K562 (cell line): ENCODE measurements at regions not wholly inside any gene's neighbourhood (a gene's known extent, or its start where the extent isn't known, plus 50 kb on each side); places are given as distances from the start of the nearest gene placed in this dataset.

Experiments
- ATAC-seq: fragments of 200-7000 bp; cut with Tn5 transposase; 3 replicates; pipeline ENCODE4 v1.9.1; 2020; ENCODE audit warnings: moderate library complexity
- BruUV-seq: library from RNA; stranded (reverse); fragments of 400-500 nt; replicated peaks from 2 replicates; lab custom pipeline; 2021; lab: Mats Ljungman, UMichigan
- CTCF ChIA-PET: fragments of 300-600 bp; formaldehyde crosslinking; extraction: SDS; loops from one replicate; lab custom pipeline; 2021; ENCODE audit warnings: low intra/inter-chr PET ratio; lab: Yijun Ruan, JAX
- POLR2A ChIA-PET: fragments of 300-600, 350-650 bp; sonication (Branson Sonifier 250); formaldehyde crosslinking; extraction: SDS; loops from one replicate; lab custom pipeline; 2021; ENCODE audit warnings: antibody characterized with exemption, inconsistent platforms; lab: Yijun Ruan, JAX
- DNase-seq, 4 experiments: peaks; one replicate each; pipeline versions ENCODE4 v3.0.0 to v3.0.0-alpha.2; 2011 to 2018; ENCODE audit warnings: low spot score in 3 of 4, mixed read lengths in 3 of 4; ENCODE audit errors: extremely low read depth in 1 of 4
- FAIRE-seq: peaks from 2 replicates; lab custom pipeline; 2011; peaks lifted over from hg19 to GRCh38; lab: Jason Lieb, UNC
- H2AFZ ChIP-seq: 2 replicates; pipeline ENCODE4 v1.6.0; 2011; ENCODE audit warnings: low read depth, low read length, control low read depth, inconsistent platforms
- H3K27ac ChIP-seq: fragments of 200-600 bp; 3 replicates; pipeline ENCODE4 v1.8.0; 2011; ENCODE audit warnings: low read depth, mild to moderate bottlenecking, control low read depth, inconsistent platforms, low read length, moderate library complexity, mixed read lengths; ENCODE audit errors: extremely low read depth
- H3K27me3 ChIP-seq, 2 experiments: fragments of 300-600 bp in 1 of 2; 2 replicates in 1 of 2; 3 replicates in 1 of 2; pipeline versions ENCODE4 v1.6.0 to v1.8.0; 2011; ENCODE audit warnings: inconsistent platforms in 2 of 2, low read length in 2 of 2, mild to moderate bottlenecking in 1 of 2, mixed read lengths in 1 of 2, moderate library complexity in 1 of 2; ENCODE audit not compliant: control insufficient read depth in 2 of 2, insufficient read depth in 2 of 2
- H3K36me3 ChIP-seq: fragments of 300-600 bp; 3 replicates; pipeline ENCODE4 v1.8.0; 2011; ENCODE audit warnings: mild to moderate bottlenecking, low read length, inconsistent platforms; ENCODE audit not compliant: control insufficient read depth, insufficient read depth
- H3K4me1 ChIP-seq, 2 experiments: fragments of 200-600 bp in 1 of 2; replicated peaks in 1 of 2; 2 replicates in 1 of 2; 3 replicates in 1 of 2; pipeline versions ENCODE4 v1.5.1 to v1.8.0; 2011; ENCODE audit warnings: inconsistent platforms in 2 of 2, low read length in 2 of 2, mild to moderate bottlenecking in 1 of 2, mixed read lengths in 1 of 2, moderate library complexity in 1 of 2; ENCODE audit not compliant: control insufficient read depth in 2 of 2, insufficient read depth in 2 of 2
- H3K4me2 ChIP-seq: 2 replicates; pipeline ENCODE4 v1.6.1; 2011; ENCODE audit warnings: low read length, control low read depth, inconsistent platforms, mixed read lengths; ENCODE audit not compliant: insufficient read depth
- H3K4me3 ChIP-seq: fragments of 200-600 bp; sonication (generic), shearing (Covaris generic); 2 replicates; pipeline ENCODE4 v1.5.1; 2016; ENCODE audit warnings: control low read depth, inconsistent platforms
- H3K79me2 ChIP-seq: fragments of 200-600 bp; 3 replicates; pipeline ENCODE4 v1.8.0; 2011; ENCODE audit warnings: low read length, inconsistent platforms; ENCODE audit not compliant: control insufficient read depth, insufficient read depth
- H3K9ac ChIP-seq, 2 experiments: 2 replicates each; pipeline versions ENCODE4 v1.6.0 to v1.6.1; 2011; ENCODE audit warnings: low read depth in 2 of 2, low read length in 2 of 2, control low read depth in 1 of 2, inconsistent platforms in 1 of 2, mild to moderate bottlenecking in 1 of 2, mixed read lengths in 1 of 2; ENCODE audit not compliant: insufficient read depth in 1 of 2
- H3K9me1 ChIP-seq: one replicate; pipeline ENCODE4 v1.6.0; 2011; ENCODE audit warnings: inconsistent platforms, mild to moderate bottlenecking, low read length, moderate library complexity; ENCODE audit not compliant: control insufficient read depth, insufficient read depth
- H3K9me3 ChIP-seq: replicated peaks from 2 replicates; pipeline ENCODE4 v1.5.1; 2011; ENCODE audit warnings: low read depth, low read length, inconsistent platforms; ENCODE audit not compliant: control insufficient read depth, insufficient read depth
- H4K20me1 ChIP-seq: replicated peaks from 2 replicates; pipeline ENCODE4 v1.6.1; 2011; ENCODE audit warnings: low read length, inconsistent platforms, mixed read lengths; ENCODE audit not compliant: control insufficient read depth, insufficient read depth
- BDP1 ChIP-seq: IDR thresholded peaks from 3 replicates; pipeline ENCODE4 v1.6.1; 2011; ENCODE audit not compliant: insufficient read length, insufficient read depth
- HEY1 ChIP-seq: fragments of 250-450 bp; sonication (Bioruptor Pico); IDR thresholded peaks from 2 replicates; pipeline ENCODE4 v1.5.0; 2020; ENCODE audit warnings: mild to moderate bottlenecking, moderate library complexity, borderline replicate concordance
- HIVEP1 ChIP-seq: fragments of 250-450 bp; sonication (Bioruptor Pico); IDR thresholded peaks from 2 replicates; pipeline ENCODE4 v1.4.0; 2020; ENCODE audit warnings: mild to moderate bottlenecking
- MYNN ChIP-seq, 2 experiments: sonication (generic); formaldehyde crosslinking in 1 of 2; IDR thresholded peaks; 2 replicates each; pipeline versions ENCODE4 v1.5.0 to v1.6.1; 2016 to 2020; ENCODE audit warnings: antibody characterized with exemption in 1 of 2, missing genetic modification reagents in 1 of 2
- RBM34 ChIP-seq: fragments of 200-400 bp; formaldehyde crosslinking; IDR thresholded peaks from 2 replicates; pipeline ENCODE4 v1.6.1; 2018; ENCODE audit warnings: low read length, borderline replicate concordance; ENCODE audit not compliant: insufficient read depth
- ZNF316 ChIP-seq: fragments of 450-650 bp; IDR thresholded peaks from 2 replicates; pipeline ENCODE4 v1.6.1; 2016
- ZNF347 ChIP-seq: fragments of 450-650 bp; formaldehyde crosslinking; IDR thresholded peaks from 2 replicates; pipeline ENCODE4 v1.4.0; 2020; ENCODE audit warnings: low read depth, mild to moderate bottlenecking, moderate library complexity
- ZNF41 ChIP-seq: fragments of 250-450 bp; sonication (Bioruptor Pico); conservative IDR thresholded peaks from 2 replicates; pipeline ENCODE4 v1.4.0; 2020; ENCODE audit warnings: mild to moderate bottlenecking
- ZNF830 ChIP-seq: fragments of 250-450 bp; sonication (Bioruptor Pico); IDR thresholded peaks from 2 replicates; pipeline ENCODE4 v1.5.0; 2021; ENCODE audit warnings: mild to moderate bottlenecking
- WGBS: fragments of 100-300 bp; shearing (Covaris generic); methylation state at CpG from one replicate; pipeline ENCODE4 v1.1.6; 2016; ENCODE audit warnings: low coverage, mixed read lengths; ENCODE audit not compliant: insufficient coverage; ENCODE audit errors: missing lambda C conversion rate; 5-methylcytosine and 5-hydroxymethylcytosine counted together
- in situ Hi-C: fragments of 300-500 bp; cut with MboI; formaldehyde crosslinking; loops from 4 replicates; pipeline ENCODE4 v1.15.0; 2018; ENCODE audit warnings: inconsistent platforms, mixed read lengths
- intact Hi-C: fragments of 100-400 bp; cut with micrococcal nuclease; formaldehyde crosslinking; loops from 2 replicates; pipeline ENCODE4 v1.14.2; 2022
- TF ChIP-seq, protein P1 (sequence below): fragments of 450-650 bp; conservative IDR thresholded peaks from 2 replicates; pipeline ENCODE4 v1.6.1; 2016; ENCODE audit warnings: missing genetic modification characterization, low read depth, mild to moderate bottlenecking, missing compliant biosample characterization, moderate library complexity
- TF ChIP-seq, protein P2 (sequence below): fragments of 250-450 bp; sonication (Bioruptor Pico); IDR thresholded peaks from 2 replicates; pipeline ENCODE4 v1.5.0; 2022; ENCODE audit warnings: mild to moderate bottlenecking
- TF ChIP-seq, protein P3 (sequence below): fragments of 250-450 bp; sonication (Bioruptor Pico); IDR thresholded peaks from 2 replicates; pipeline ENCODE4 v1.8.0; 2022; ENCODE audit warnings: moderate library complexity, mild to moderate bottlenecking, inconsistent platforms
- TF ChIP-seq, protein P4 (sequence below): fragments of 450-650 bp; IDR thresholded peaks from 2 replicates; pipeline ENCODE4 v1.6.1; 2014; ENCODE audit warnings: low read depth, mild to moderate bottlenecking, moderate library complexity, borderline replicate concordance
- TF ChIP-seq, protein P5 (sequence below): fragments of 150-350 bp; IDR thresholded peaks from 2 replicates; pipeline ENCODE4 v1.6.1; 2014; ENCODE audit warnings: low read depth, mild to moderate bottlenecking, low read length, borderline replicate concordance

DNA sequence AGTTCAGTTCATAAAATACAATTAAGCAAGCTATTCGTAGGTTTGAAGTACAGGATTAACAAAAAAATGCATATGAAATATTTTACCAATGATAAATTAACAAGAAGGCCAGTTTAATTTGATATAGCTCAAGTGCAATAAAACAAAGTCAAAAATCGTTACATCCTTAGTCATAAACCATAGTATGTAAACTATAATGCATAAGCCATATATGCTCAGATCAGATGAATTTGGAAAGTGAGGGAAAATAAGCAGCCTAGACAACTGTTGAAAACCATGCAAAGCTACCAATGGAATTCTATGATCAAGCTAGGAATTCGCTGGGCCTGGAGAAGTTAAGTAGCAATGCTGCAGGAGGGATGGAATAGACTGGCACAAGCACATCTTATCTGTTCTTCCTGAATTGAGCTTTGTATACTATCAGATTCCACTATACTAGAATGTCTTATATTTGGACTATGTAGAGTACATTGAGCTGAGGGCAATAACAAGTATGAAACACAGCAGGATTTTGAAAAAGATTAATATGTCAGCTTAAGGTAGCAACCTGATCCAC, 682.0 kb downstream of the IRS1 start:
- Histone ChIP-seq H3K4me1 (no peaks in the 10 kb centered on the region), H4K20me1 (no peaks in the 10 kb centered on the region), H3K27me3 (no peaks in the 10 kb centered on the region), H3K4me3 (no peak overlapping the region), H3K27ac (no peak overlapping the region), H3K36me3 (no peaks in the 10 kb centered on the region), H3K9me3 (no peaks in the 10 kb centered on the region), H2AFZ (no peak overlapping the region), H3K9me1 (no peaks in the 10 kb centered on the region), H3K4me2 (no peak overlapping the region), H3K9ac (no peak overlapping the region), H3K79me2 (no peaks in the 10 kb centered on the region)
- intact Hi-C loops (no loop called here), in situ Hi-C loops (no loop called here)
- no peak for DNase-seq
- CTCF ChIA-PET: no interaction called here
- POLR2A ChIA-PET: no interaction called here
- 0% methylated on average over 3 of the region's 3 CpGs for WGBS
- FAIRE-seq: no peak
- no TSS peak for BruUV-seq
- no peak for ATAC-seq
- TF ChIP-seq, protein P1, sequence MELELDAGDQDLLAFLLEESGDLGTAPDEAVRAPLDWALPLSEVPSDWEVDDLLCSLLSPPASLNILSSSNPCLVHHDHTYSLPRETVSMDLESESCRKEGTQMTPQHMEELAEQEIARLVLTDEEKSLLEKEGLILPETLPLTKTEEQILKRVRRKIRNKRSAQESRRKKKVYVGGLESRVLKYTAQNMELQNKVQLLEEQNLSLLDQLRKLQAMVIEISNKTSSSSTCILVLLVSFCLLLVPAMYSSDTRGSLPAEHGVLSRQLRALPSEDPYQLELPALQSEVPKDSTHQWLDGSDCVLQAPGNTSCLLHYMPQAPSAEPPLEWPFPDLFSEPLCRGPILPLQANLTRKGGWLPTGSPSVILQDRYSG (tag): no peak
- TF ChIP-seq ZNF316 (no peak), RBM34 (no peak), HEY1 (CRISPR knock-in tag) (no peak), ZNF347 (CRISPR knock-in tag) (no peak), MYNN (IDR thresholded peaks at IDR 0.05) (no peak), MYNN (CRISPR knock-in tag; IDR thresholded peaks at IDR 0.05) (no peak), ZNF830 (CRISPR knock-in tag) (no peak), BDP1 (no peak), ZNF41 (CRISPR knock-in tag) (no peak), HIVEP1 (no peak)
- TF ChIP-seq, protein P2, sequence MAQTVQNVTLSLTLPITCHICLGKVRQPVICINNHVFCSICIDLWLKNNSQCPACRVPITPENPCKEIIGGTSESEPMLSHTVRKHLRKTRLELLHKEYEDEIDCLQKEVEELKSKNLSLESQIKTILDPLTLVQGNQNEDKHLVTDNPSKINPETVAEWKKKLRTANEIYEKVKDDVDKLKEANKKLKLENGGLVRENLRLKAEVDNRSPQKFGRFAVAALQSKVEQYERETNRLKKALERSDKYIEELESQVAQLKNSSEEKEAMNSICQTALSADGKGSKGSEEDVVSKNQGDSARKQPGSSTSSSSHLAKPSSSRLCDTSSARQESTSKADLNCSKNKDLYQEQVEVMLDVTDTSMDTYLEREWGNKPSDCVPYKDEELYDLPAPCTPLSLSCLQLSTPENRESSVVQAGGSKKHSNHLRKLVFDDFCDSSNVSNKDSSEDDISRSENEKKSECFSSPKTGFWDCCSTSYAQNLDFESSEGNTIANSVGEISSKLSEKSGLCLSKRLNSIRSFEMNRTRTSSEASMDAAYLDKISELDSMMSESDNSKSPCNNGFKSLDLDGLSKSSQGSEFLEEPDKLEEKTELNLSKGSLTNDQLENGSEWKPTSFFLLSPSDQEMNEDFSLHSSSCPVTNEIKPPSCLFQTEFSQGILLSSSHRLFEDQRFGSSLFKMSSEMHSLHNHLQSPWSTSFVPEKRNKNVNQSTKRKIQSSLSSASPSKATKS (CRISPR knock-in tag): no peak
- TF ChIP-seq, protein P3, sequence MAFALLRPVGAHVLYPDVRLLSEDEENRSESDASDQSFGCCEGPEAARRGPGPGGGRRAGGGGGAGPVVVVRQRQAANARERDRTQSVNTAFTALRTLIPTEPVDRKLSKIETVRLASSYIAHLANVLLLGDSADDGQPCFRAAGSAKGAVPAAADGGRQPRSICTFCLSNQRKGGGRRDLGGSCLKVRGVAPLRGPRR (CRISPR knock-in tag): no peak
- TF ChIP-seq, protein P4, sequence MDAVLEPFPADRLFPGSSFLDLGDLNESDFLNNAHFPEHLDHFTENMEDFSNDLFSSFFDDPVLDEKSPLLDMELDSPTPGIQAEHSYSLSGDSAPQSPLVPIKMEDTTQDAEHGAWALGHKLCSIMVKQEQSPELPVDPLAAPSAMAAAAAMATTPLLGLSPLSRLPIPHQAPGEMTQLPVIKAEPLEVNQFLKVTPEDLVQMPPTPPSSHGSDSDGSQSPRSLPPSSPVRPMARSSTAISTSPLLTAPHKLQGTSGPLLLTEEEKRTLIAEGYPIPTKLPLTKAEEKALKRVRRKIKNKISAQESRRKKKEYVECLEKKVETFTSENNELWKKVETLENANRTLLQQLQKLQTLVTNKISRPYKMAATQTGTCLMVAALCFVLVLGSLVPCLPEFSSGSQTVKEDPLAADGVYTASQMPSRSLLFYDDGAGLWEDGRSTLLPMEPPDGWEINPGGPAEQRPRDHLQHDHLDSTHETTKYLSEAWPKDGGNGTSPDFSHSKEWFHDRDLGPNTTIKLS: no peak
- TF ChIP-seq, protein P5, sequence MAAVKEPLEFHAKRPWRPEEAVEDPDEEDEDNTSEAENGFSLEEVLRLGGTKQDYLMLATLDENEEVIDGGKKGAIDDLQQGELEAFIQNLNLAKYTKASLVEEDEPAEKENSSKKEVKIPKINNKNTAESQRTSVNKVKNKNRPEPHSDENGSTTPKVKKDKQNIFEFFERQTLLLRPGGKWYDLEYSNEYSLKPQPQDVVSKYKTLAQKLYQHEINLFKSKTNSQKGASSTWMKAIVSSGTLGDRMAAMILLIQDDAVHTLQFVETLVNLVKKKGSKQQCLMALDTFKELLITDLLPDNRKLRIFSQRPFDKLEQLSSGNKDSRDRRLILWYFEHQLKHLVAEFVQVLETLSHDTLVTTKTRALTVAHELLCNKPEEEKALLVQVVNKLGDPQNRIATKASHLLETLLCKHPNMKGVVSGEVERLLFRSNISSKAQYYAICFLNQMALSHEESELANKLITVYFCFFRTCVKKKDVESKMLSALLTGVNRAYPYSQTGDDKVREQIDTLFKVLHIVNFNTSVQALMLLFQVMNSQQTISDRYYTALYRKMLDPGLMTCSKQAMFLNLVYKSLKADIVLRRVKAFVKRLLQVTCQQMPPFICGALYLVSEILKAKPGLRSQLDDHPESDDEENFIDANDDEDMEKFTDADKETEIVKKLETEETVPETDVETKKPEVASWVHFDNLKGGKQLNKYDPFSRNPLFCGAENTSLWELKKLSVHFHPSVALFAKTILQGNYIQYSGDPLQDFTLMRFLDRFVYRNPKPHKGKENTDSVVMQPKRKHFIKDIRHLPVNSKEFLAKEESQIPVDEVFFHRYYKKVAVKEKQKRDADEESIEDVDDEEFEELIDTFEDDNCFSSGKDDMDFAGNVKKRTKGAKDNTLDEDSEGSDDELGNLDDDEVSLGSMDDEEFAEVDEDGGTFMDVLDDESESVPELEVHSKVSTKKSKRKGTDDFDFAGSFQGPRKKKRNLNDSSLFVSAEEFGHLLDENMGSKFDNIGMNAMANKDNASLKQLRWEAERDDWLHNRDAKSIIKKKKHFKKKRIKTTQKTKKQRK: no peak
